H1 (cell line): ENCODE measurements at regions not wholly inside any gene's neighbourhood (a gene's known extent, or its start where the extent isn't known, plus 50 kb on each side); places are given as distances from the start of the nearest gene placed in this dataset.
"Not testable (repeated sequence)": the region's sequence is repeated elsewhere in the genome, so short reads cannot be mapped to it uniquely, and the experiment has no call there.

ENCODE experiments used
- CTCF ChIA-PET: fragments of 300-600 bp; sonication (Branson Sonifier 250); formaldehyde crosslinking; loops from one replicate; lab custom pipeline; 2021; ENCODE audit not compliant: partially characterized antibody; lab: Charles Lee
- POLR2A ChIA-PET: fragments of 300-600 bp; sonication (Branson Sonifier 250); formaldehyde crosslinking; loops from one replicate; lab custom pipeline; 2021; ENCODE audit warnings: inconsistent platforms; ENCODE audit not compliant: partially characterized antibody; lab: Charles Lee
- DNase-seq, 2 experiments: peaks; one replicate each; pipeline versions ENCODE4 v3.0.0 to v3.0.0-alpha.2; 2010 to 2022; ENCODE audit warnings: low spot score in 2 of 2, low read depth in 1 of 2, mixed read lengths in 1 of 2
- FAIRE-seq: peaks from 2 replicates; lab custom pipeline; 2011; peaks lifted over from hg19 to GRCh38; lab: Jason Lieb, UNC
- H2AFZ ChIP-seq: 2 replicates; pipeline ENCODE4 v1.8.1; 2012; ENCODE audit warnings: low read length, inconsistent platforms
- H2AK5ac ChIP-seq: 2 replicates; pipeline ENCODE4 v1.6.1; 2013; ENCODE audit warnings: low read depth, low read length
- H2BK120ac ChIP-seq: replicated peaks from 2 replicates; pipeline ENCODE3; 2013; ENCODE audit warnings: low read depth, low read length, inconsistent platforms
- H2BK12ac ChIP-seq: 2 replicates; pipeline ENCODE4 v1.6.1; 2013; ENCODE audit warnings: low read depth, low read length
- H2BK15ac ChIP-seq: 2 replicates; pipeline ENCODE4 v1.6.1; 2013; ENCODE audit warnings: low read length
- H2BK20ac ChIP-seq: 2 replicates; pipeline ENCODE4 v1.6.1; 2013; ENCODE audit warnings: low read length
- H2BK5ac ChIP-seq: 2 replicates; pipeline ENCODE4 v1.6.1; 2013; ENCODE audit warnings: low read depth, low read length
- H3K14ac ChIP-seq: 2 replicates; pipeline ENCODE4 v1.6.1; 2013; ENCODE audit warnings: inconsistent platforms; ENCODE audit not compliant: insufficient read length
- H3K18ac ChIP-seq: 2 replicates; pipeline ENCODE4 v1.6.1; 2013; ENCODE audit warnings: low read length; ENCODE audit errors: extremely low read depth
- H3K23ac ChIP-seq: 2 replicates; pipeline ENCODE4 v1.6.1; 2013; ENCODE audit warnings: inconsistent platforms; ENCODE audit not compliant: insufficient read length
- H3K23me2 ChIP-seq: 2 replicates; pipeline ENCODE4 v1.6.1; 2013; ENCODE audit warnings: low read depth, low read length
- H3K27ac ChIP-seq: 2 replicates; pipeline ENCODE4 v1.6.1; 2011; ENCODE audit warnings: low read depth, low read length, inconsistent platforms
- H3K27me3 ChIP-seq, 4 experiments: replicated peaks in 1 of 4; 1 replicate in 1 of 4; 2 replicates in 3 of 4; pipeline versions ENCODE4 v1.6.1 to v1.8.1; 2011 to 2013; ENCODE audit warnings: low read length in 3 of 4, mild to moderate bottlenecking in 3 of 4, inconsistent platforms in 2 of 4, mixed read lengths in 2 of 4, moderate library complexity in 1 of 4; ENCODE audit not compliant: control insufficient read depth in 3 of 4, insufficient read depth in 3 of 4; ENCODE audit errors: extremely low read depth in 1 of 4
- H3K36me3 ChIP-seq, 4 experiments: 2 replicates each; pipeline versions ENCODE4 v1.6.1 to v1.8.1; 2011 to 2013; ENCODE audit warnings: mild to moderate bottlenecking in 4 of 4, low read length in 3 of 4, moderate library complexity in 2 of 4, control low read depth in 1 of 4, inconsistent platforms in 1 of 4; ENCODE audit not compliant: insufficient read depth in 4 of 4, control insufficient read depth in 2 of 4
- H3K4ac ChIP-seq: replicated peaks from 2 replicates; pipeline ENCODE3; 2013; ENCODE audit warnings: low read length, low read depth, mixed read lengths, inconsistent platforms; ENCODE audit not compliant: insufficient read length
- H3K4me1 ChIP-seq, 4 experiments: replicated peaks in 1 of 4; 1 replicate in 1 of 4; 2 replicates in 3 of 4; pipeline versions ENCODE4 v1.6.1 to v1.8.1; 2011 to 2013; ENCODE audit warnings: low read length in 3 of 4, inconsistent platforms in 2 of 4, mixed read lengths in 1 of 4; ENCODE audit not compliant: insufficient read depth in 4 of 4, control insufficient read depth in 3 of 4
- H3K4me2 ChIP-seq, 2 experiments: 2 replicates each; pipeline versions ENCODE4 v1.6.1 to v1.8.1; 2011 to 2013; ENCODE audit warnings: low read depth in 2 of 2, low read length in 2 of 2, control low read depth in 1 of 2, inconsistent platforms in 1 of 2, mild to moderate bottlenecking in 1 of 2; ENCODE audit not compliant: insufficient read depth in 1 of 2
- H3K4me3 ChIP-seq, 4 experiments: fragments of 200-600, 300-600 bp in 1 of 4; sonication (generic), shearing (Covaris generic), sonication (Bioruptor Twin) in 1 of 4; 2 replicates each; pipeline versions ENCODE4 v1.5.1 to v1.8.1; 2011 to 2016; ENCODE audit warnings: low read length in 4 of 4, low read depth in 3 of 4, control low read depth in 2 of 4, inconsistent platforms in 2 of 4, mild to moderate bottlenecking in 2 of 4, mixed read lengths in 1 of 4, moderate library complexity in 1 of 4; ENCODE audit not compliant: insufficient read depth in 2 of 4; ENCODE audit errors: extremely low read depth in 1 of 4
- H3K56ac ChIP-seq: replicated peaks from 2 replicates; pipeline ENCODE3; 2013; ENCODE audit warnings: low read depth, mild to moderate bottlenecking, mixed read lengths, low read length, inconsistent platforms; ENCODE audit not compliant: insufficient read length
- H3K79me1 ChIP-seq: 2 replicates; pipeline ENCODE4 v1.6.1; 2013; ENCODE audit warnings: low read depth, low read length, control low read depth
- H3K79me2 ChIP-seq, 2 experiments: 2 replicates each; pipeline versions ENCODE4 v1.6.1 to v1.8.1; 2012 to 2013; ENCODE audit warnings: low read length in 2 of 2, mild to moderate bottlenecking in 2 of 2, inconsistent platforms in 1 of 2; ENCODE audit not compliant: insufficient read depth in 2 of 2, control insufficient read depth in 1 of 2
- H3K9ac ChIP-seq, 4 experiments: replicated peaks in 1 of 4; 1 replicate in 1 of 4; 2 replicates in 3 of 4; pipeline versions ENCODE4 v1.6.1 to v1.8.1; 2011 to 2013; ENCODE audit warnings: low read depth in 3 of 4, low read length in 3 of 4, control low read depth in 2 of 4, mild to moderate bottlenecking in 2 of 4, moderate library complexity in 2 of 4, inconsistent platforms in 1 of 4; ENCODE audit errors: extremely low read depth in 1 of 4
- H3K9me3 ChIP-seq, 2 experiments: 2 replicates each; pipeline versions ENCODE4 v1.6.1 to v1.8.1; 2012 to 2013; ENCODE audit warnings: mild to moderate bottlenecking in 2 of 2, moderate library complexity in 2 of 2, control low read depth in 1 of 2, inconsistent platforms in 1 of 2, low read depth in 1 of 2, low read length in 1 of 2, mixed read lengths in 1 of 2; ENCODE audit not compliant: insufficient read depth in 2 of 2
- H4K20me1 ChIP-seq, 2 experiments: replicated peaks in 1 of 2; 2 replicates each; pipeline versions ENCODE3 to v1.8.1; 2011 to 2013; ENCODE audit warnings: inconsistent platforms in 2 of 2, low read length in 2 of 2, mild to moderate bottlenecking in 1 of 2; ENCODE audit not compliant: insufficient read depth in 2 of 2, control insufficient read depth in 1 of 2
- H4K5ac ChIP-seq: 2 replicates; pipeline ENCODE4 v1.6.1; 2013; ENCODE audit warnings: low read length, low read depth, mixed read lengths, inconsistent platforms; ENCODE audit not compliant: insufficient read length
- H4K8ac ChIP-seq: 2 replicates; pipeline ENCODE4 v1.8.0; 2013; ENCODE audit warnings: mild to moderate bottlenecking, moderate library complexity, low read length, inconsistent platforms; ENCODE audit not compliant: insufficient read depth; ENCODE audit errors: extremely low read depth
- H4K91ac ChIP-seq: replicated peaks from 2 replicates; pipeline ENCODE3; 2013; ENCODE audit warnings: low read length, mixed read lengths, inconsistent platforms; ENCODE audit not compliant: insufficient read length
- WGBS, 2 experiments: shearing (Covaris generic) in 1 of 2; methylation state at CpG; one replicate each; pipeline versions ENCODE4 v1.1.6 to v1.1.7; 2013 to 2015; ENCODE audit warnings: low lambda C conversion rate in 2 of 2, mixed read lengths in 2 of 2, inconsistent platforms in 1 of 2, low coverage in 1 of 2, missing lambda C conversion rate in 1 of 2; ENCODE audit not compliant: insufficient replicate concordance in 2 of 2, insufficient coverage in 1 of 2, insufficient read length in 1 of 2; ENCODE audit errors: extremely low coverage in 1 of 2, missing lambda C conversion rate in 1 of 2; 5-methylcytosine and 5-hydroxymethylcytosine counted together

DNA sequence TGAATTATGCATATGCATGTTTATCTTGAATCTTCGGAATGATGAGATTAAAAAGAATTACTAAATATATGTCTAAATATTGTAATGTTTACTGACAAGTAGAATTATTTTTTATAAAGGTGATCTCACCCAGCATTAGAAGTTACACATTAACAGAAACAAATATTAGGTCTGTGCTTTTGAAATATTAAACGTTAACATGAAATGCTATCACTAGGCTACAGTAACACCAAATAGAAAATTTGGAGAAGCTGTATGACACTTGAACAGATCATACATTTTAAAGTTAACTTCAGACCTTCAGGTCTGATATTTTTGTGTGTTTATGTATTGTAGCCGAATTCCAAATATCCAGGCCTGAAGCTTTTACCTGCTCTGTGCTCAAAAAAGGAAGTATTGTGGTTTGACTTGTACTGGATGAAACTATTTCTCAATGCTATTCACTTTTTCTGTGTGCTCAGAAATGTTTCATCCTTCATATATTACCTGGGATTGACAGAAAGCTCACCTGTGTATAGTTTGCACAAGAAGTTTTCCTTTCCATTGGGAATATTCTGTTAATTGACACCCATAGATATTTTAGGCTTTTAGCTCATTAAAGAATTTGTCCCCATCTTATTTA, 60.9 kb downstream of the CDY2B start:
- WGBS, 2 experiments, result no CpG with 5 or more reads among the region's 3 CpGs
- H2BK120ac ChIP-seq, H3K14ac ChIP-seq, H2BK20ac ChIP-seq, H2BK12ac ChIP-seq, H4K8ac ChIP-seq, DNase-seq, H3K27ac ChIP-seq, H3K4me2 ChIP-seq, H3K79me1 ChIP-seq, H3K9me3 ChIP-seq, H3K4me3 ChIP-seq, H3K9ac ChIP-seq, H2AK5ac ChIP-seq, POLR2A ChIA-PET, H2BK5ac ChIP-seq, H3K56ac ChIP-seq, H3K4ac ChIP-seq, FAIRE-seq, H2AFZ ChIP-seq, H4K20me1 ChIP-seq, H3K4me1 ChIP-seq, H4K91ac ChIP-seq, H3K23ac ChIP-seq, H3K36me3 ChIP-seq, H3K23me2 ChIP-seq, CTCF ChIA-PET, H3K27me3 ChIP-seq, H3K79me2 ChIP-seq, H2BK15ac ChIP-seq, H3K18ac ChIP-seq, H4K5ac ChIP-seq: not testable (repeated sequence)
